ENCODE measurements at regions not wholly inside any gene's neighbourhood (a gene's known extent, or its start where the extent isn't known, plus 50 kb on each side); places are given as distances from the start of the nearest gene placed in this dataset.

- ChIA-PET POLR2A (no interaction called here), CTCF (no interaction called here)
- DNase-seq = no peak
- Mint-ChIP-seq H3K36me3 (ENCODE audit: low read depth) (no peaks in the 10 kb centered on the region), H3K9me3 (peaks cover 2% of the 10 kb centered on the region), H3K27ac (no peak overlapping the region), H3K4me3 (no peak overlapping the region), H3K4me1 (no peaks in the 10 kb centered on the region), H3K27me3 (no peaks in the 10 kb centered on the region)
These were observed 259.9 kb upstream of the CPNE8 start for GRCh38 chr12:39165338-39165737.

DNA sequence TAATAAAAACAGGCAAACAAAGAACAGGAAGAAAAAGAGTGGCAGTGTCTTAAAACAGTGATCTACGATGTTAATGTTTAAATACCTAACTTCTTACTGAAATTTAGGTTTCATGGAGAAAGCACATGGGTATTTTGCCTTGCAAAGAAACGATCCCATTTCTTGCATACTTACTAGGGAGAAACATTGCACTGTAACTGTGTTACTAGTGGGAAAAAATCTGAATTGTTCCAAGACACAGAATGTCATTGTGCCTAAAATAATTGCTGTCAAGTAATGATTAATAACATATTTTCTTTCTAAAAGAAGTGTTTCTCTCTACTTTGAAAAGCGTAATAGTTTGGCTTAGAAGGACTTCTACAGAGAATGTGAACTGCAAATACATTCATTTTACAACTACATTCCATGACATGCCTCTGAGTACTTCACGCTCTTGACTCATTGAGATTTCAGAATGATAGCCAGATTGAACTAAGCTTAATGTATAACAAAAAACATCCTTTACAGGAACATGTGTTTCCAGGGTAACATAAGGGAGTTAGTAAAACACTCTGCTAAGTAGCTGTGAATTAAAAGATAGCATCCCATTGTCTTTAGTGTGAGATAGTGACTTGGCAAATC lies 256.2 kb upstream of the CPNE8 start:
- no peak overlapping the region for H3K4me3 Mint-ChIP-seq
- POLR2A ChIA-PET = no interaction called here
- no peak overlapping the region for H3K27ac Mint-ChIP-seq
- H3K4me1 Mint-ChIP-seq = no peaks in the 10 kb centered on the region
- DNase-seq = no peak
- CTCF ChIA-PET = no interaction called here
- H3K9me3 Mint-ChIP-seq = peaks cover 2% of the 10 kb centered on the region
- no peaks in the 10 kb centered on the region for H3K27me3 Mint-ChIP-seq
- no peaks in the 10 kb centered on the region for H3K36me3 Mint-ChIP-seq (ENCODE audit: low read depth)

GRCh38 chr12:39157696-39158342 lies 252.4 kb upstream of the CPNE8 start:
- DNase-seq = no peak
- Mint-ChIP-seq H3K9me3 (peaks cover 2% of the 10 kb centered on the region), H3K4me1 (no peaks in the 10 kb centered on the region), H3K27me3 (no peaks in the 10 kb centered on the region), H3K27ac (no peak overlapping the region), H3K36me3 (ENCODE audit: low read depth) (no peaks in the 10 kb centered on the region), H3K4me3 (no peak overlapping the region)
- ChIA-PET CTCF (no interaction called here), POLR2A (no interaction called here)

DNA sequence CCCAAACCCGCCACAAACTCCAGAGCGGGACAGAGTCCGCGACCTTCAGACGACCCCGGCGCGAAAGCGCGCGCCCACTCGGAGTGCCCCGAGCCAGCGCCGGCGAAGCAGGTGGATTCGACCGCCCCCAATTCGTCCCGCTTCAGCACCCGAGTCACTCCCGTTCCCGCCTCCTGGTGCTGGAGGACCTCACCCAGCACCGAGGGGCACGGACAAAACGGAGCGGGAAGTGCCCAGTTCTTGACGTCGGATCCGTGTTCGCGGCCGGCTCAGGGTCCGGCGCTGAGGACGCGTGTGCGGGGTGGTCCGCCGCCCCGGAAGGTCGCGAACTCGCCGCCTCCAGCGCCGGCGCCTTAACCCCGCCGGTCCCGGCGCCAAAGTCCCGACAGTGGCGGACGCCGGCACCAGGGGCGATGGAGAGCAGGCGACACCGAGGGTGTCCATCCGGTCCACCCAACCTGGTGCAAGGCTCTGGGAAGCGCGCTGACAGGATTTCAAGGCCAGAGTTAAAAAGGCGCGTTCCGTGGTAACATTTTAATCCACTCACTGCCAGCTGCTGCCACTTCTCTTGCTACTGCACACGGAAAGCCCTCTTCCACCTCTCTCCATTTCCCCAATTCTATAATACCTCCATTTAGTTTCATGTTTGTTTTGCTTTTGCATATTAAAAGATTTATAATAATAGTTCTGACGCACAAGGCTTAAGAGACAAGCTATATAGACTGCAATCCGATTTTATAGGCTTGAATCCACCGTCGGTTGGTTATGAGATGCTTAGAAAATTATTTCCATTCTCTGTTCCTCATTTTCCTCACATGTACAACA lies 240.0 kb upstream of the CPNE8 start:
- Mint-ChIP-seq H3K36me3 (ENCODE audit: low read depth) (peaks cover 1% of the 10 kb centered on the region), H3K27me3 (peaks cover 23% of the 10 kb centered on the region), H3K27ac (no peak overlapping the region), H3K4me1 (peaks cover 3% of the 10 kb centered on the region), H3K9me3 (peaks cover 7% of the 10 kb centered on the region), H3K4me3 (peak overlapping the region; percentile 23)
- CTCF ChIA-PET = interaction anchor here (1.2 kb wide), 1 partner anchor 128 kb away, joined by 3 read pairs; no protein-coding TSS in a partner anchor
- DNase-seq = peak; percentile 31
- POLR2A ChIA-PET = no interaction called here

- H3K4me3 Mint-ChIP-seq = no peak overlapping the region
- POLR2A ChIA-PET = no interaction called here
- DNase-seq = no peak
- H3K4me1 Mint-ChIP-seq = peaks cover 3% of the 10 kb centered on the region
- peaks cover 1% of the 10 kb centered on the region for H3K36me3 Mint-ChIP-seq (ENCODE audit: low read depth)
- H3K9me3 Mint-ChIP-seq = peaks cover 2% of the 10 kb centered on the region
- no peak overlapping the region for H3K27ac Mint-ChIP-seq
- H3K27me3 Mint-ChIP-seq = peaks cover 23% of the 10 kb centered on the region
- CTCF ChIA-PET = no interaction called here
These were observed 239.2 kb upstream of the CPNE8 start for GRCh38 chr12:39144613-39145061.

DNA sequence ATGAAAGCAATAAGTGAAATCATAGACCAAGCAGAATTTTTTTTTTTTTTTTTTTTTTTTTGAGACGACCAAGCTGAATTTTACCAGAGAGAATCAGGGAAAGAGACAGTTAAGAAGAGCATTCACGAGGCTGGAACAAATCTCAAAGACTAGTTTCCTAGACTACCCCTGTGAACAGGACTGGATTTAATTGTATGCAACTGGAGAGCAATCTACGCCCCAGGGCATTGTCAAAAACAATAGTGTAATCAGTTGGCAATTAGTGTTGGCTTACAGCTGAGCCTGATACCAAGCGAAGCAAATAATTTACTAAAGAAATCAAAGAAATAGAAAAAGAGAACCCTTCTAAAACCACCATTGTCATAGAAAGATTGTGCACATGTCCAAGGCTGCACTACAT lies 232.9 kb upstream of the CPNE8 start:
- ChIA-PET POLR2A (no interaction called here), CTCF (no interaction called here)
- Mint-ChIP-seq H3K9me3 (no peaks in the 10 kb centered on the region), H3K27ac (no peak overlapping the region), H3K36me3 (ENCODE audit: low read depth) (no peaks in the 10 kb centered on the region), H3K4me3 (no peak overlapping the region), H3K4me1 (no peaks in the 10 kb centered on the region), H3K27me3 (peaks cover 6% of the 10 kb centered on the region)
- no peak for DNase-seq

GRCh38 chr12:39127401-39127800 lies 222.0 kb upstream of the CPNE8 start:
- ChIA-PET POLR2A (no interaction called here), CTCF (no interaction called here)
- H3K4me1 Mint-ChIP-seq = no peaks in the 10 kb centered on the region
- H3K9me3 Mint-ChIP-seq = no peaks in the 10 kb centered on the region
- H3K36me3 Mint-ChIP-seq (ENCODE audit: low read depth) = no peaks in the 10 kb centered on the region
- H3K27me3 Mint-ChIP-seq = no peaks in the 10 kb centered on the region
- no peak overlapping the region for H3K4me3 Mint-ChIP-seq
- no peak overlapping the region for H3K27ac Mint-ChIP-seq
- no peak for DNase-seq

DNA sequence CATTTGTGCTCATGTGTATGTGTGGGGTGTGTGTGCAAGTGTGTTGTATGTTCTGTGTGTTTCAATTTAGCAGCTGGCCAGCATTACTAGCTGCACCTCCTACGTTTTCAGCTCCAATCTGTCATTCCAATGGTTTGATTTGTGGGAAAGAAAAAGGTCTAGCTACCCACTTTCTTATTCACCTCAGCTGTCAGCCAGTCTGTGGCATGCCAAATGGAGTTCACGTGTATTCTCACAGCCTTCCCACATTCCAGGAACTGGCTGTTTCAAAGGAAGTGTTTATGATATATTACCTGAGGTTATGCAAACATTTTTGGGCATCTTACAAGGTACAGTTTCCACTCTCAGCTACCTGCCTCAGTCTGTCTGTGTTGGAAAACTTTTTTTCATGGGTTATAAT lies 220.2 kb upstream of the CPNE8 start:
- H3K4me1 Mint-ChIP-seq = no peaks in the 10 kb centered on the region
- no peak overlapping the region for H3K27ac Mint-ChIP-seq
- ChIA-PET POLR2A (no interaction called here), CTCF (interaction anchor here (0.6 kb wide), 1 partner anchor 329 kb away, joined by 4 read pairs; no protein-coding TSS in a partner anchor)
- no peaks in the 10 kb centered on the region for H3K36me3 Mint-ChIP-seq (ENCODE audit: low read depth)
- DNase-seq = no peak
- no peaks in the 10 kb centered on the region for H3K9me3 Mint-ChIP-seq
- no peaks in the 10 kb centered on the region for H3K27me3 Mint-ChIP-seq
- no peak overlapping the region for H3K4me3 Mint-ChIP-seq

DNA sequence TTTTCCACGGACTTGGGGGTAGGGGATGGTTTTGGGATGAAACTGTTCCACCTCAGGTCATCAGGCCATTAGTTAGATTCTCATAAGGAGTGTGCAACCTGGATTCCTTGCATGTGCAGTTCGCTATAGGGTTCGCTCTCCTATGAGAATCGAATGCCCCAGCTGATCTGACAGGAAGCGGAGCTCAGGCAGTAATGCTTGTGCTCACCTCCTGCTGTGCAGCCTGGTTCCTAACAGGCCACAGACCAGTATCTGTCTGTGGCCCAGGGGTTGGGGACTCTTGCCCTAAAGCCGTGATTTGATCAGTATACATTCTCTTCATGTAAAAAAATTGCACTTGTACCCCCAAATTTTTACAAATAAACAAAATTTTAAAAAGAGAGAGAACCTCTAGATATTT lies 219.4 kb upstream of the CPNE8 start:
- CTCF ChIA-PET = no interaction called here
- no peaks in the 10 kb centered on the region for H3K27me3 Mint-ChIP-seq

GRCh38 chr12:39123580-39124253 lies 218.3 kb upstream of the CPNE8 start:
- no peaks in the 10 kb centered on the region for H3K9me3 Mint-ChIP-seq
- ChIA-PET CTCF (no interaction called here), POLR2A (no interaction called here)
- H3K4me3 Mint-ChIP-seq = no peak overlapping the region
- no peak overlapping the region for H3K27ac Mint-ChIP-seq
- no peaks in the 10 kb centered on the region for H3K4me1 Mint-ChIP-seq
- no peaks in the 10 kb centered on the region for H3K27me3 Mint-ChIP-seq
- no peaks in the 10 kb centered on the region for H3K36me3 Mint-ChIP-seq (ENCODE audit: low read depth)
- no peak for DNase-seq

More for the DNA sequence above, 219.4 kb upstream of the CPNE8 start:
- H3K4me1 Mint-ChIP-seq = no peaks in the 10 kb centered on the region
- H3K9me3 Mint-ChIP-seq = no peaks in the 10 kb centered on the region
- no peaks in the 10 kb centered on the region for H3K36me3 Mint-ChIP-seq (ENCODE audit: low read depth)
- POLR2A ChIA-PET = no interaction called here
- H3K27ac Mint-ChIP-seq = no peak overlapping the region
- no peak for DNase-seq
- no peak overlapping the region for H3K4me3 Mint-ChIP-seq

DNA sequence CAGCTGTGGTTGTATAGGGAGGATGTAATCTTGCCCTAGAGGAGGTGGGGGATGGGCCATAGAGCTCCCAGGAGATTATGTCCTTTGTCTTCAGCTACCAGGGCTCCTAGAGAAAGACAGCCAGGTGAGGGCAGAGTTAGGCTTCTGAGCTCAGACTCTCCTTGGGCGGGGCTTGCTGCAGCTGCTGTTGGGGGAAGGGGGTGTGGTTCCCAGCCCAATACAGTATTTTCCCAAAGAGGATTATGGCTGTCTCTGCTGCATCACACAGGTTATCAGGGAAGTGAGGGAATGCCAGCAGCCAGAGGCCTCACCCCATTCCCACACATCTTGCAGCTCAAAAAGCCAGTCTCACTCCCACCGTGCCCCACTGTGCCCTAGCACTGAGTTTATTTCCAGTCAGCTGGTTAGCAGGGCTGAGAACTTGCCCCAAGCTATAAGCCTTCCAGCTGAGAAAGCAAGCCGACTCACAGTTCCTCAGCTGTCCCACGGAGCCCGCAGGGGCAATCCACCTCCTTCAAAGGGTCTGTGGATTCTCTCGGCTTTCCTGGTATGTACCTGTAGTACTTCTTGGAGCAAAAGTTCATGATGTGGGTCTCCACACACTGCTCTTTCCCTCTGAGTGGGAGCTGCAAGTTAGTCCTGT lies 217.3 kb upstream of the CPNE8 start:
- ChIA-PET POLR2A (no interaction called here), CTCF (no interaction called here)
- H3K4me3 Mint-ChIP-seq = no peak overlapping the region
- no peaks in the 10 kb centered on the region for H3K36me3 Mint-ChIP-seq (ENCODE audit: low read depth)
- no peaks in the 10 kb centered on the region for H3K9me3 Mint-ChIP-seq
- H3K4me1 Mint-ChIP-seq = no peaks in the 10 kb centered on the region
- DNase-seq = no peak
- H3K27ac Mint-ChIP-seq = no peak overlapping the region
- H3K27me3 Mint-ChIP-seq = no peaks in the 10 kb centered on the region

GRCh38 chr12:39116861-39117260 lies 211.5 kb upstream of the CPNE8 start:
- Mint-ChIP-seq H3K4me1 (no peaks in the 10 kb centered on the region), H3K4me3 (no peak overlapping the region), H3K27ac (no peak overlapping the region), H3K27me3 (no peaks in the 10 kb centered on the region), H3K9me3 (no peaks in the 10 kb centered on the region), H3K36me3 (ENCODE audit: low read depth) (no peaks in the 10 kb centered on the region)
- no peak for DNase-seq
- POLR2A ChIA-PET = no interaction called here
- CTCF ChIA-PET = no interaction called here

- Mint-ChIP-seq H3K9me3 (no peaks in the 10 kb centered on the region), H3K27ac (no peak overlapping the region), H3K27me3 (peaks cover 3% of the 10 kb centered on the region), H3K4me1 (no peaks in the 10 kb centered on the region), H3K4me3 (no peak overlapping the region), H3K36me3 (ENCODE audit: low read depth) (no peaks in the 10 kb centered on the region)
- CTCF ChIA-PET = no interaction called here
- POLR2A ChIA-PET = no interaction called here
- no peak for DNase-seq
These were observed 206.7 kb upstream of the CPNE8 start for GRCh38 chr12:39112064-39112463.

Measured in activated CD4-positive, alpha-beta T cell treated with anti-CD3 and anti-CD28 coated beads, Interleukin-2, amount 10 ng/mL, durations not matched to agents 7 days and 5 days (primary cell).